Natural killer cell (primary cell): ENCODE measurements at regions not wholly inside any gene's neighbourhood (a gene's known extent, or its start where the extent isn't known, plus 50 kb on each side); places are given as distances from the start of the nearest gene placed in this dataset.

Source experiments
- ATAC-seq, 3 donors: fragments of 150-1000 bp in 2 of 3; fragments of 200-7000 bp in 1 of 3; cut with Tn5 transposase; 1 replicate in 1 of 3; 2 replicates in 2 of 3; pipeline ENCODE4 v1.10.0; 2021; ENCODE audit warnings: mild to moderate bottlenecking in 2 of 3, moderate library complexity in 2 of 3
- DNase-seq, 2 donors: peaks; one replicate each; pipeline versions ENCODE4 v3.0.0 to v3.0.0-alpha.2; 2013 to 2021; ENCODE audit warnings: mixed read lengths in 1 of 2
- H3K27ac ChIP-seq: one replicate; pipeline ENCODE4 v1.5.1; 2013; ENCODE audit warnings: mild to moderate bottlenecking, low read length
- H3K27me3 ChIP-seq: one replicate; pipeline ENCODE4 v1.6.1; 2013; ENCODE audit warnings: low read length; ENCODE audit not compliant: control insufficient read depth, insufficient read depth
- H3K36me3 ChIP-seq: one replicate; pipeline ENCODE4 v1.6.1; 2013; ENCODE audit warnings: low read length; ENCODE audit not compliant: control insufficient read depth, insufficient read depth
- H3K4me1 ChIP-seq: one replicate; pipeline ENCODE4 v1.6.1; 2013; ENCODE audit warnings: low read length; ENCODE audit not compliant: control insufficient read depth, insufficient read depth
- H3K4me3 ChIP-seq: one replicate; pipeline ENCODE4 v1.5.1; 2013; ENCODE audit warnings: low read length
- H3K9me3 ChIP-seq: one replicate; pipeline ENCODE4 v1.6.1; 2013; ENCODE audit warnings: low read length; ENCODE audit not compliant: control insufficient read depth, insufficient read depth
- H3K27ac Mint-ChIP-seq, 2 donors: one replicate each; pipeline ENCODE4 v1.8.0; 2022; ENCODE audit warnings: mild to moderate bottlenecking in 2 of 2, mixed read lengths in 2 of 2, moderate library complexity in 1 of 2
- H3K27me3 Mint-ChIP-seq, 2 donors: one replicate each; pipeline ENCODE4 v1.8.0; 2022; ENCODE audit warnings: low read depth in 2 of 2, mixed read lengths in 2 of 2
- H3K36me3 Mint-ChIP-seq: one replicate; pipeline ENCODE4 v1.8.0; 2022; ENCODE audit warnings: mixed read lengths
- H3K4me1 Mint-ChIP-seq, 2 donors: one replicate each; pipeline ENCODE4 v1.8.0; 2022; ENCODE audit warnings: mixed read lengths in 2 of 2
- H3K4me3 Mint-ChIP-seq: one replicate; pipeline ENCODE4 v1.8.0; 2022; ENCODE audit warnings: mild to moderate bottlenecking, moderate library complexity, mixed read lengths
- H3K9me3 Mint-ChIP-seq, 2 donors: one replicate each; pipeline ENCODE4 v1.8.0; 2022; ENCODE audit warnings: mixed read lengths in 2 of 2
- CTCF ChIP-seq: fragments of 200-600 bp; IDR thresholded peaks from one replicate; pipeline ENCODE4 v1.8.0; 2022; ENCODE audit warnings: antibody characterized with exemption
- WGBS: methylation state at CpG from one replicate; pipeline ENCODE4 v1.1.7; 2013; ENCODE audit warnings: missing lambda C conversion rate; ENCODE audit not compliant: insufficient coverage; 5-methylcytosine and 5-hydroxymethylcytosine counted together
- intact Hi-C: fragments of 100-400 bp; cut with micrococcal nuclease; formaldehyde crosslinking; loops from one replicate; pipeline ENCODE4 v1.14.2; 2022

GRCh38 chr5:24397601-24398000, 247.2 kb downstream of the CDH10 start:
- Mint-ChIP-seq H3K27ac (no peak overlapping the region), H3K27me3 (no peaks in the 10 kb centered on the region), H3K4me1 (no peaks in the 10 kb centered on the region), H3K4me3 (no peak overlapping the region), H3K9me3 (peaks cover 18 to 23% of the 10 kb centered on the region in 2 donors), H3K36me3 (no peaks in the 10 kb centered on the region)
- H3K27me3 ChIP-seq, result no peaks in the 10 kb centered on the region
- no peaks in the 10 kb centered on the region for H3K4me1 ChIP-seq
- H3K9me3 ChIP-seq, result peaks cover 18% of the 10 kb centered on the region
- WGBS, result 89% methylated on average over 6 of the region's 6 CpGs
- intact Hi-C loops, result no loop called here
- no peak overlapping the region for H3K27ac ChIP-seq
- H3K36me3 ChIP-seq, result no peaks in the 10 kb centered on the region
- ATAC-seq (no peak), DNase-seq (no peak)
- TF ChIP-seq CTCF, result no peak
- H3K4me3 ChIP-seq, result no peak overlapping the region

- Histone ChIP-seq H3K27me3 (no peaks in the 10 kb centered on the region), H3K4me3 (no peak overlapping the region), H3K36me3 (no peaks in the 10 kb centered on the region), H3K4me1 (no peaks in the 10 kb centered on the region), H3K27ac (no peak overlapping the region), H3K9me3 (peaks cover 18% of the 10 kb centered on the region)
- Mint-ChIP-seq H3K4me3 (no peak overlapping the region), H3K27ac (no peak overlapping the region), H3K27me3 (no peaks in the 10 kb centered on the region), H3K4me1 (no peaks in the 10 kb centered on the region), H3K9me3 (peaks cover 18 to 21% of the 10 kb centered on the region in 2 donors), H3K36me3 (no peaks in the 10 kb centered on the region)
- DNase-seq (no peak), ATAC-seq (no peak)
- intact Hi-C loops, result no loop called here
- 34% methylated on average over 3 of the region's 3 CpGs for WGBS
- no peak for TF ChIP-seq CTCF
Observed at GRCh38 chr5:24401773-24402172, 243.0 kb downstream of the CDH10 start.

- no peaks in the 10 kb centered on the region for H3K4me1 Mint-ChIP-seq
- H3K27ac Mint-ChIP-seq, result no peak overlapping the region
- H3K27me3 Mint-ChIP-seq, result no peaks in the 10 kb centered on the region
- intact Hi-C loops, result no loop called here
- TF ChIP-seq CTCF, result no peak
- no peak overlapping the region for H3K4me3 ChIP-seq
- H3K36me3 Mint-ChIP-seq, result no peaks in the 10 kb centered on the region
- ATAC-seq (no peak), DNase-seq (no peak)
- H3K27me3 ChIP-seq, result no peaks in the 10 kb centered on the region
- no peaks in the 10 kb centered on the region for H3K36me3 ChIP-seq
- no peaks in the 10 kb centered on the region for H3K4me1 ChIP-seq
- peaks cover 6 to 9% of the 10 kb centered on the region in 2 donors for H3K9me3 Mint-ChIP-seq
- 67% methylated on average over 2 of the region's 3 CpGs for WGBS
- H3K9me3 ChIP-seq, result no peaks in the 10 kb centered on the region
- H3K4me3 Mint-ChIP-seq, result no peak overlapping the region
- no peak overlapping the region for H3K27ac ChIP-seq
Observed at GRCh38 chr5:24407466-24407865, 237.3 kb downstream of the CDH10 start.

- TF ChIP-seq CTCF, result no peak
- Mint-ChIP-seq H3K9me3 (peaks cover 12 to 18% of the 10 kb centered on the region in 2 donors), H3K27ac (no peak overlapping the region), H3K4me1 (no peaks in the 10 kb centered on the region), H3K27me3 (no peaks in the 10 kb centered on the region), H3K4me3 (no peak overlapping the region), H3K36me3 (peaks cover 11% of the 10 kb centered on the region)
- no peaks in the 10 kb centered on the region for H3K27me3 ChIP-seq
- 56% methylated on average over 1 of the region's 1 CpG for WGBS
- H3K4me3 ChIP-seq, result no peak overlapping the region
- H3K9me3 ChIP-seq, result no peaks in the 10 kb centered on the region
- no peak overlapping the region for H3K27ac ChIP-seq
- ATAC-seq (no peak), DNase-seq (no peak)
- no peaks in the 10 kb centered on the region for H3K4me1 ChIP-seq
- intact Hi-C loops, result no loop called here
- no peaks in the 10 kb centered on the region for H3K36me3 ChIP-seq
Observed at GRCh38 chr5:24428345-24428744, 216.4 kb downstream of the CDH10 start.
